SK-MEL-5 (cell line): ENCODE measurements at regions not wholly inside any gene's neighbourhood (a gene's known extent, or its start where the extent isn't known, plus 50 kb on each side); places are given as distances from the start of the nearest gene placed in this dataset.
"Not testable (repeated sequence)": the region's sequence is repeated elsewhere in the genome, so short reads cannot be mapped to it uniquely, and the experiment has no call there.

ENCODE experiments used
- DNase-seq: peaks from one replicate; pipeline ENCODE4 v3.0.0-alpha.2; 2016; ENCODE audit warnings: low read depth, low spot score
- in situ Hi-C: cut with HindIII; loops from 2 replicates; pipeline ENCODE4 v1.10.0; 2016; ENCODE audit warnings: low sequenced_read_pairs, high pct_unique_total_duplicates, low pct_unique_long_range_greater_than_20kb

GRCh38 chr10:120097766-120098165 lies 205.2 kb downstream of the SEC23IP start:
- in situ Hi-C loops, result no loop called here
- no peak for DNase-seq

- in situ Hi-C loops, result no loop called here
- DNase-seq, result no peak
Observed at GRCh38 chr10:120098232-120098930, 205.9 kb downstream of the SEC23IP start.

- DNase-seq, result no peak
- in situ Hi-C loops, result no loop called here
Observed at GRCh38 chr10:120103738-120104560, 211.4 kb downstream of the SEC23IP start.

GRCh38 chr10:120105001-120105400 lies 212.5 kb downstream of the SEC23IP start:
- DNase-seq, result no peak
- in situ Hi-C loops, result no loop called here

- DNase-seq, result no peak
- in situ Hi-C loops, result no loop called here
Observed at GRCh38 chr10:120105492-120105891, 213.0 kb downstream of the SEC23IP start.

- DNase-seq, result no peak
- in situ Hi-C loops, result no loop called here
Observed at GRCh38 chr10:120108916-120109315, 216.4 kb downstream of the SEC23IP start.

- DNase-seq, in situ Hi-C loops: not testable (repeated sequence)
Observed at GRCh38 chr10:120109725-120110124, 217.2 kb downstream of the SEC23IP start.

GRCh38 chr10:120110196-120110595 lies 217.7 kb downstream of the SEC23IP start:
- in situ Hi-C loops, result no loop called here
- DNase-seq, result no peak

GRCh38 chr10:120111628-120112027 lies 219.1 kb downstream of the SEC23IP start:
- in situ Hi-C loops, result no loop called here
- no peak for DNase-seq

- in situ Hi-C loops, result no loop called here
Observed at GRCh38 chr10:120112809-120113208, 220.3 kb downstream of the SEC23IP start.

GRCh38 chr10:120115959-120116358 lies 223.4 kb downstream of the SEC23IP start:
- no peak for DNase-seq
- in situ Hi-C loops, result no loop called here

More at GRCh38 chr10:120112809-120113208, 220.3 kb downstream of the SEC23IP start:
- no peak for DNase-seq

- in situ Hi-C loops, result no loop called here
- DNase-seq, result no peak
Observed at GRCh38 chr10:120121768-120122167, 229.2 kb downstream of the SEC23IP start.

GRCh38 chr10:120131183-120131582 lies 238.7 kb downstream of the SEC23IP start:
- DNase-seq, result no peak
- in situ Hi-C loops, result no loop called here

- DNase-seq, result no peak
- in situ Hi-C loops, result no loop called here
Observed at GRCh38 chr10:120132811-120133210, 240.3 kb downstream of the SEC23IP start.

- no peak for DNase-seq
- in situ Hi-C loops, result no loop called here
Observed at GRCh38 chr10:120138689-120139088, 246.2 kb downstream of the SEC23IP start.

- DNase-seq, result no peak
- in situ Hi-C loops, result no loop called here
Observed at GRCh38 chr10:120145107-120145506, 252.6 kb downstream of the SEC23IP start.

- no peak for DNase-seq
- in situ Hi-C loops, result no loop called here
Observed at GRCh38 chr10:120156614-120157274, 264.2 kb downstream of the SEC23IP start.

GRCh38 chr10:120161111-120161510 lies 268.6 kb downstream of the SEC23IP start:
- in situ Hi-C loops, result no loop called here
- DNase-seq, result no peak
